Keratinocyte (primary cell): ENCODE measurements at regions not wholly inside any gene's neighbourhood (a gene's known extent, or its start where the extent isn't known, plus 50 kb on each side); places are given as distances from the start of the nearest gene placed in this dataset.

ENCODE experiments used
- DNase-seq: peaks from one replicate; pipeline ENCODE4 v3.0.0-alpha.2; 2011; ENCODE audit warnings: low read depth, missing footprints, low spot score
- FAIRE-seq: peaks from 2 replicates; lab custom pipeline; 2011; peaks lifted over from hg19 to GRCh38; lab: Jason Lieb, UNC
- H2AFZ ChIP-seq: 2 replicates; pipeline ENCODE4 v1.6.0; 2012; ENCODE audit warnings: low read length, control low read depth, inconsistent platforms; ENCODE audit not compliant: control insufficient read depth
- H3K27ac ChIP-seq: 2 replicates; pipeline ENCODE4 v1.5.1; 2011; ENCODE audit warnings: low read length; ENCODE audit not compliant: control insufficient read depth, insufficient read depth
- H3K27me3 ChIP-seq: 3 replicates; pipeline ENCODE4 v1.6.0; 2011; ENCODE audit warnings: low read length; ENCODE audit not compliant: control insufficient read depth, insufficient read depth; ENCODE audit errors: extremely low read depth
- H3K36me3 ChIP-seq, 2 experiments: 2 replicates in 1 of 2; 3 replicates in 1 of 2; pipeline ENCODE4 v1.5.1; 2011; ENCODE audit warnings: low read length in 2 of 2, mild to moderate bottlenecking in 1 of 2; ENCODE audit not compliant: control insufficient read depth in 2 of 2, insufficient read depth in 2 of 2; ENCODE audit errors: extremely low read depth in 1 of 2
- H3K4me1 ChIP-seq: 3 replicates; pipeline ENCODE4 v1.5.1; 2011; ENCODE audit warnings: low read length; ENCODE audit not compliant: control insufficient read depth, insufficient read depth; ENCODE audit errors: extremely low read depth
- H3K4me2 ChIP-seq: 3 replicates; pipeline ENCODE4 v1.6.0; 2011; ENCODE audit warnings: low read depth, low read length; ENCODE audit not compliant: control insufficient read depth, insufficient read depth; ENCODE audit errors: extremely low read depth
- H3K4me3 ChIP-seq, 3 experiments: fragments of 200-600 bp in 1 of 3; sonication (generic) in 1 of 3; 2 replicates in 2 of 3; 3 replicates in 1 of 3; pipeline ENCODE4 v1.5.1; 2011 to 2016; ENCODE audit warnings: low read length in 3 of 3, mild to moderate bottlenecking in 3 of 3, control low read depth in 2 of 3, inconsistent platforms in 1 of 3, low read depth in 1 of 3, mixed read lengths in 1 of 3, mixed run types in 1 of 3, moderate library complexity in 1 of 3; ENCODE audit not compliant: control insufficient read depth in 2 of 3, insufficient read depth in 2 of 3; ENCODE audit errors: extremely low read depth in 1 of 3
- H3K79me2 ChIP-seq: 2 replicates; pipeline ENCODE4 v1.6.0; 2012; ENCODE audit warnings: low read length; ENCODE audit not compliant: control insufficient read depth, insufficient read depth
- H3K9ac ChIP-seq: 3 replicates; pipeline ENCODE4 v1.6.0; 2011; ENCODE audit warnings: low read length; ENCODE audit not compliant: control insufficient read depth, insufficient read depth; ENCODE audit errors: extremely low read depth
- H3K9me1 ChIP-seq: 3 replicates; pipeline ENCODE4 v1.6.0; 2011; ENCODE audit warnings: low read length; ENCODE audit not compliant: control insufficient read depth, insufficient read depth; ENCODE audit errors: extremely low read depth
- H3K9me3 ChIP-seq: 2 replicates; pipeline ENCODE4 v1.5.1; 2012; ENCODE audit warnings: low read depth, low read length; ENCODE audit not compliant: control insufficient read depth
- H4K20me1 ChIP-seq: 3 replicates; pipeline ENCODE4 v1.6.0; 2011; ENCODE audit warnings: low read length; ENCODE audit not compliant: control insufficient read depth, insufficient read depth; ENCODE audit errors: extremely low read depth
- EZH2 ChIP-seq: IDR thresholded peaks from one replicate; pipeline ENCODE4 v1.6.1; 2012; ENCODE audit warnings: inconsistent platforms, mild to moderate bottlenecking, low read length, moderate library complexity
- dilution Hi-C: fragments of 300-500 bp; cut with MboI; formaldehyde crosslinking; loops from one replicate; pipeline ENCODE4 v1.7.0; 2020; ENCODE audit warnings: low sequenced_read_pairs; ENCODE audit not compliant: extremely low pct_ligation_motif_present
- small RNA-seq, 3 experiments: library from RNA; depleted of rRNA; stranded (forward); fragments of <200 nt; gene quantifications; one replicate each; pipeline ENCODE3, GENCODE V24; 2012; ENCODE audit warnings: low read depth in 3 of 3, low replicate concordance in 1 of 3; ENCODE audit not compliant: insufficient read length in 3 of 3
- TF ChIP-seq, protein P1 (sequence below), 3 experiments: IDR thresholded peaks in 1 of 3; conservative IDR thresholded peaks in 1 of 3; optimal IDR thresholded peaks in 1 of 3; 2 replicates in 2 of 3; 3 replicates in 1 of 3; pipeline versions ENCODE3 to v1.5.1; 2011; ENCODE audit warnings: low read length in 3 of 3, mild to moderate bottlenecking in 3 of 3, moderate library complexity in 2 of 3, control low read depth in 1 of 3, inconsistent platforms in 1 of 3; ENCODE audit not compliant: insufficient read depth in 2 of 3; ENCODE audit errors: extremely low read depth in 1 of 3

DNA sequence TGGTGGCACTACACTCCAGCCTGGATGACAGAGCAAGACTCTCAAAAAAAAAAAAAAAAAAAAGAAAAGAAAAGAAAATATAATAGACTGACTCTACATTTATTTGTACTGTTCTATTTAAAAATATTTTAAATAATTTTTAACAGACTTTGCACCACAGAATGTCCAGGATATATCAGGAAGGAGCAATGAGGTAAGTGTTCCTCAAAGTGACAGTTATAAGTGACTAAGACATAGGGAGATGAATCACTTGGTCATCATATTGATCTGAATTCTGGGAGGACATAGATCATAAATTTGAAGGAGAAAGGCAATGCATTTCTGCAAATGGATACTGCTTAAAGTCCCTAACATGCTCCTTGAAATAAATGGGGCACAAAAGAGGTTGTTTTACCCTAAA is 221.5 kb downstream of the KCNC2 start:
- FAIRE-seq (no peak), DNase-seq (no peak)
- Histone ChIP-seq H3K9me3 (no peaks in the 10 kb centered on the region), H3K36me3 (no peaks in the 10 kb centered on the region), H3K4me3 (no peak overlapping the region), H3K9me1 (no peaks in the 10 kb centered on the region), H3K79me2 (no peaks in the 10 kb centered on the region), H4K20me1 (no peaks in the 10 kb centered on the region), H3K27me3 (no peaks in the 10 kb centered on the region), H3K27ac (no peak overlapping the region), H2AFZ (no peak overlapping the region), H3K4me1 (no peaks in the 10 kb centered on the region), H3K4me2 (no peak overlapping the region), H3K9ac (no peak overlapping the region)
- TF ChIP-seq EZH2, result no peak
- TF ChIP-seq, protein P1, sequence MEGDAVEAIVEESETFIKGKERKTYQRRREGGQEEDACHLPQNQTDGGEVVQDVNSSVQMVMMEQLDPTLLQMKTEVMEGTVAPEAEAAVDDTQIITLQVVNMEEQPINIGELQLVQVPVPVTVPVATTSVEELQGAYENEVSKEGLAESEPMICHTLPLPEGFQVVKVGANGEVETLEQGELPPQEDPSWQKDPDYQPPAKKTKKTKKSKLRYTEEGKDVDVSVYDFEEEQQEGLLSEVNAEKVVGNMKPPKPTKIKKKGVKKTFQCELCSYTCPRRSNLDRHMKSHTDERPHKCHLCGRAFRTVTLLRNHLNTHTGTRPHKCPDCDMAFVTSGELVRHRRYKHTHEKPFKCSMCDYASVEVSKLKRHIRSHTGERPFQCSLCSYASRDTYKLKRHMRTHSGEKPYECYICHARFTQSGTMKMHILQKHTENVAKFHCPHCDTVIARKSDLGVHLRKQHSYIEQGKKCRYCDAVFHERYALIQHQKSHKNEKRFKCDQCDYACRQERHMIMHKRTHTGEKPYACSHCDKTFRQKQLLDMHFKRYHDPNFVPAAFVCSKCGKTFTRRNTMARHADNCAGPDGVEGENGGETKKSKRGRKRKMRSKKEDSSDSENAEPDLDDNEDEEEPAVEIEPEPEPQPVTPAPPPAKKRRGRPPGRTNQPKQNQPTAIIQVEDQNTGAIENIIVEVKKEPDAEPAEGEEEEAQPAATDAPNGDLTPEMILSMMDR (optimal IDR thresholded peaks at IDR 0.05 in 1 of 3, IDR thresholded peaks at IDR 0.05 in 1 of 3, conservative IDR thresholded peaks at IDR 0.05 in 1 of 3; ENCODE audit: extremely low read depth in 1 of 3, insufficient read depth in 2 of 3, low read length in 3 of 3), result no peak
- dilution Hi-C loops, result no loop called here

Small RNAs in the stretch of these regions (small RNA-seq; reads per million reads assigned to genes)
- gene AC123904.2, result 0 reads per million in 3 experiments
